Activated CD8-positive, alpha-beta memory T cell treated with anti-CD3 and anti-CD28 coated beads, Interleukin-2, amount 50 U/mL, for 4 hours (primary cell): ENCODE measurements at regions not wholly inside any gene's neighbourhood (a gene's known extent, or its start where the extent isn't known, plus 50 kb on each side); places are given as distances from the start of the nearest gene placed in this dataset.
"Not testable (repeated sequence)": the region's sequence is repeated elsewhere in the genome, so short reads cannot be mapped to it uniquely, and the experiment has no call there.

ENCODE experiments used
- DNase-seq: peaks from one replicate; pipeline ENCODE4 v3.0.0-alpha.2; 2020

DNA sequence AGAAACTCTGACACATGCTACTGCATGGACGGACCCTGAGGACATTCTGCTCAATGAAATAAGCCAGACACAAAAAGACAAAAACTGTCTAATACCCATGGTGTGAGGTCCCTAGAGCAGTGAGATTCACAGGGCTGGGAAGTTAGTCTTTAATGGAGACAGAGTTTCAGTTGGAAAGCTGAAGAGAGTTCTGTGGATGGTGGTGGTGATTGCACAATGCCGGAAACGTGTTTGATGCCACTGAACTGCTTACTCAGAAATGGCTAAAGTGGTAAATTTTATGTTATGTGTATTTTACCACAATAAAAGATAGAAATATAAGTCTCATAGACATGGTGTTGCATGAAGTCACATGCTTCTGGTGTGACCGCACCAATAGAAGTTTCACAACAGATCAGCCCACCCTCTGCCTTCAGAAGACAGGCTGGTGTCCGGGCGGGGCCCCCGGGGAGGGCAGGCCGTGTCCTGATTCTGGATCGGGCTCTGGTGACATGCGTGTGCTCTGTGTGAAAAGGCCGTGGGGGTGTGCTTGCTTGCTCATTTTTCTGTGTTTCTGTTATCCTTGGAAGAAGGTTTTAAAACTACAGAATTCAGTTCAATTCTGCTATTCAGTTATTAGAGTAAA is 108.5 kb upstream of the ZNF469 start:
- DNase-seq: not testable (repeated sequence)

GRCh38 chr16:88274847-88275246 is 107.9 kb upstream of the ZNF469 start:
- DNase-seq: no peak

DNA sequence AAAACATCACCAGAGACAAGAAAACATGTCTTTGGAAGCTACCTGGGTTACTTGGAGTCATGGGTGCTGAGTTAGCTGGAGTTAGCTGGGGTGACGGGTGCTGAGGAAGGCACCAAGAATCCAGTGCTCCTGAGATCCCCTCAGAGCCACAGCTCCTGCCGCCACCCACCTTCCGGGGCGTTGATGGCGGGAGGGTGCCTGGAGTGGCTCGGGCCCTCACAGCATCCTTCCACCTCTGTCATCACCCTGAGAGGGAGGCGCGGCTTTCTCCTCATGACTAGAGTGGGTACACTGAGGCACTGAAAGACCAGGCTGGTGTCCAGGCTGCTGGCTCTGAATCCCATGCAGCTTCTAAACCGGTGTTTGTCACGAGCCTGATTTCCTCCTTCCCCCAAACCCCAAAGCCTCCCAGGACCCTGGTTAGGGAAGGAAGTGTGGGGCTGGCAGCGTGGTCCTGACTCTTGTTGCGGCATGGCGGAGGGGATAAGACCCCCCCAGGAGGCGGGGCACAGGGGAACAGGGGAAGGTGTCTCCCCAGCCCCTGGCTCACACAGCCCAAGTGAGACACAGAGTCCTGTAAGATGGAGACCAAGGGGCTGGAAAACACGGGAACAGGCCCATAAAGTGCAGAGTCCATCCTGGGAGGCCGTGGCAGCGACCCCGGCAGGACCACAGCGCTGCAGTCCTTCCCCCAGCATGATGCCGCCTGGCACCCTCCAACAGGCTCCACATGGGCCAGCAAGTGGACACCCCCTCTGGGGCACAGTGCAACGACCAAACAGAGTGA is 107.2 kb upstream of the ZNF469 start:
- not testable (repeated sequence) for DNase-seq

- not testable (repeated sequence) for DNase-seq
These were observed 106.6 kb upstream of the ZNF469 start for GRCh38 chr16:88276123-88276588.

- DNase-seq: no peak
These were observed 106.2 kb upstream of the ZNF469 start for GRCh38 chr16:88276591-88276990.

GRCh38 chr16:88279998-88280397 is 102.8 kb upstream of the ZNF469 start:
- DNase-seq: no peak

GRCh38 chr16:88281858-88282563 is 100.7 kb upstream of the ZNF469 start:
- no peak for DNase-seq

DNA sequence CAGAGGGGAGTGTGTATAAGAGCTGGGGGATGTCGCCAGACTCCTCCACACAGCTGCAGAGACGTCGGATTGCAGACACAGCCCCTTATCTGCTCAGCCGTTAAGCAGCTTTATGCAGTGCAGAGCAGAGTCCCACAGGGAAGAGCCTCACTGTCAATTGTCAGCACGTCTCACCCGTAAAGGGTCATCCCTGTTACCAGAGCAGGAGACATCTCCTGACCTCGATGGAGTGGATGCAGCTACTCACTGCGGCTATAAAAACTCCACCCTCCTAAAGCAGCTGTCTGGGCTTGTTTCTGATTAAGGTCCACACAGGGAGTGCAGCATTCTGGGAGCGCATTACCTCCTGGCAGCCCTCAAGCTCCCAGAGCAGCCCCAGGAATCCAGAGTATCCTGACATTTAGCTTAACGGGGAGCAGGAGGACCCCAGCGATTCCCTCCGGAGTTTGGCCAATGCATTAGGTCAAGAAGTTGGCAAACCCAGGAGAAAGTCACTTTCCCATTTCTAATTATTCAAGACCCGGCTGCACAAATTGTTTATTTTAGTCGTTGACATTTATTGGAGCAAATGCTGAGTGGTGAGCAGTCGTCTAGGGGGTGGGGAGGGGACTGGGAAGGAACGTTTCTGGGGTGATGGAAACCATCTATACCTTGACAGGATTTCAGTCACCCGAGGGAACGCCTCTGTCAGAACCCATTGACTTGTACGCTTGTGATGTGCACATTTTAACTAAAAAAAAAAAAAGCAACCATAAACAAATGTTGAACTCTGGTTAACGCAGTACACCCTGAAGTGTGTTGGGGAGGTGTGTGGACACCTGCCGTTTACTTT is 100.0 kb upstream of the ZNF469 start:
- DNase-seq: no peak

GRCh38 chr16:88283596-88283995 is 99.2 kb upstream of the ZNF469 start:
- DNase-seq: no peak

DNA sequence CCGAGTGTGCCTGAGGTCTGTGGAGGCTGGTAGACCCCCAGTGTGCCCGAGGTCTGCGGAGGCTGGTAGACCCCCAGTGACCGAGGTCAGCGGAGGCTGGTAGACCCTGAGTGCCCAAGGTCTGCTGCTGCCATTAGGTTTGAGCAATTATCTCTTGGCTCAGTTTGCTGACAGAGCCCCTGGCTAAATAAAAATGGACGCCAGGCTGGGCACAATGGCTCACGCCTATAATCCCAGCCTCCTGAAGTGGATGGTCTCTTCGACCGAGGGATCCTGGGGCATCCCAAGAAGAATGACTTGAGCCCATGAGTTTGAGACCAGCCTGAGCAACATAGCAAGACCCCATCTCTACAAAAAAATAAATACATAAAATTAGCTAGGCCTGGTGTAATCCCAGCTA is 98.7 kb upstream of the ZNF469 start:
- DNase-seq: no peak

DNA sequence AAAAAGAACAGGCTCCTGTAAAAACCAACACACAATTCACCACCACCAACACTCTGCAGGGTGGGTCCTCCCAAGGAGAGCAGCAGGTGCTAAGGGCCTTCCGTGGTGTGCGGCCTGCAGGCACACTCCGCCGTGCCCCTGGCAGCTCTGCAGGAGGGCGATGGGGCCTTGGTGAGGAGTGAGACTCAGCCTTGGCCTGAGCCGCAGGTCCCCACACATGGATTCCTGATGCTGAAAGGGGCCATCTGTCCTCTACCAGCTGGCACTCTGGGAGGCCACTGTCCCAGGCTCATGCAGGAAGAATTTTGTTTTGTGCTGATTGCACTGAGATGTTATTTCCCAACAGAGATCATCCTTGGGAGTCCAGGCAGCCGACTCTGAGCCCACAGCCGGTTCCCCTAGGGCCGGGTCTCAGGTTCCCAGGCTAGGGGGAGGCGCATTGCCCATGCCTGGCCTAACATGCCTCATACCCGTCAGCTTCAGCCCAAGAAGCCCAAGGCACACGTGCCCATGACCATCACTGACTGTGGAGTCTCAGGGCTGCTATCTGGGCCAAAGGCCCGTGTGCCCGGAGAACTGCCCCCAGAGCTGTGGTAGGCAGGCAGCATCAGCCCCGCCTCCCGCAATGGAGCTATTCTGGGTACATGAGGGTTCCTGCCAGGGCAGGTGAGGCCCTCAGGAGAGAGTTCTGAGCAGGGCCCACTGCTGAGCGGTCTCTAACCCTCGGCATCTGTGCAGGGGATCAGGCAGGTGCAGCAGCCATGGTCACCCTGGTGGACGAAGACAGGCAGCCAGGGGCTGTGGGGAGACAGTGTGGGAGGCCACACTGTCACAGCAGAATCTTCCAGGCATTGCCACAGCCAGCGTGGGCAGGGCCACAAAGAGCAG is 97.9 kb upstream of the ZNF469 start:
- DNase-seq: no peak

GRCh38 chr16:88285514-88285822 is 97.3 kb upstream of the ZNF469 start:
- no peak for DNase-seq

DNA sequence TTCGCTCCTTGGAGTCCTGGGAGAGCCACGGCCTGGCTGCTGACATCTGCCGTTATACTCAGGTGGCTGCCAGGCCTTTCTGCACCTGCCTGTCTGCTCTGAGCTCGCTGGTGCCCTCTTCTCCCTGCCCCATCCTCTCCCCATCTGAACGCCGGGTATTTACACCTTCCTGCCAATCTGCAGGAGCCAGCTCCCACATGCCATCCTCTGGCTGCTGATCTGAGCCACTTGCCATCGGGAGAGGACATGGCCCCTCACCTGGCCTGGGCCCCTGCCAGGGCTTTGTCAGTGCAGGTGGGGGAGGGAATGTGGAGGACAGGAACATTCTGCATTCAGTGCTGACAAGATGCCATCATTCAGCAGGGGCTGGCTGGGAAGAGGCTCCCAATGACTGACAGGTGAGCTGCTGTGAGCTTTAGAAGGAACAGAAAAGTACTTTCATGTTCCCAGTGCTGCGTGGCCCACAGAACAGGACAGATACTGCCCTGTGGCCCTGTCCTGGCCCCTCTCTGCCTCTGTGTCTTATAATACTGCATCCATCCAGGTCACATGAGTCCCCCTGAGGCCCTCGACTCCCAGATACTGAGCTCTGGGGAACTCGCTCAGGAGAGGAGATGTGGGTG is 96.3 kb upstream of the ZNF469 start:
- DNase-seq: no peak

DNA sequence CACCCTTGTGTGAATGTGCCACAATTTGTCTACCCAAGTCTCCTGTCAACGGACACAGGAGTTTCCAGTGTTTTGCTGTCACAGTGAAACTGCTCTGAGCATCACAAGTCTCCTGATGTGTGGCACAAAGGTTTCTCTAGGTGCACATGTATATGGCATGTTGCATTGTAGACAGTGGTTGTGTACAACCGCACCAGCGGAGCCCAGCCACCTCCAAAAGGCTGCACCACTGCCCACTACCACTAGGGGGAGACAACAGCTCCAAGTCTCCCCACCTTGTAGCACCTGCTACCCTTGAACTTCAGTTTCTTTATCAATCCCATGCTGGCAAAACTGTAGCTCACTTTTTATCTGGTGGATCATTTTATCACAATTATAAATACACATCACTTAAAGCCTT is 95.5 kb upstream of the ZNF469 start:
- no peak for DNase-seq

DNA sequence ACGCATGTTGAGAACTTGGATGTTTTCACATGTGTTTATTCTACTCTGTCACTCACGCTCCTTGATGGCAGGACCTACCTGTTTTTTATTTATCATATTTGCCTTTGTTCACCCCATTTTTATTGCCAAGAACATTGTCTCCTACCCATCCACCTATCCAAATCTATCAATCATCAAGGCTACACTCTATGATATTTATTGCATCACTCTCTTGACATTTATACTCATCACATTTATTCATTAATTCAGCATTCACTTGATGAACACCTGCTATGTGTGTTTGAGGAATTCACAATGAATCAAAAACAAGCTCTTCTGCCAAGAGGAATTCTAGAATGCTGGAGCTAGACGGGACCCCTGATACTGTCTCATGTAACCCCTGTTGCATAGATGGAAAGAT is 94.5 kb upstream of the ZNF469 start:
- no peak for DNase-seq

DNA sequence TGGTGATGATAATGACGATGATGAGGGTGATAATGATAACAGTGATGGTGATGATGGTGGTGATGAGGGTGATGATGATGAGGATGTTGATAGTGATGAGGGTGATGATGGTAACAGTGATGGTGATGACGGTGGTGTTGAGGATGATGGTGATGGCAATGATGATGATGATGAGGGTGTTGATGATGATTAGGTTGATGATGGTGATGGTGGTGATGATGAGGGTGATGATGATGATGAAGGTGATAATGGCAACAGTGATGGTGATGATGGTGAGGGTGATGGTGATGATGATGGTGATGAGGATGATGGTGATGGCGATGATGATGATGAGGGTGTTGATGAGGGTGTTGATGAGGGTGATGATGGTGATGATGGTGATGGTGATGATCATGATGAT is 93.8 kb upstream of the ZNF469 start:
- no peak for DNase-seq

- no peak for DNase-seq
These were observed 93.2 kb upstream of the ZNF469 start for GRCh38 chr16:88289561-88289960.

- DNase-seq: no peak
These were observed 92.8 kb upstream of the ZNF469 start for GRCh38 chr16:88289968-88290401.

- DNase-seq: no peak
These were observed 91.6 kb upstream of the ZNF469 start for GRCh38 chr16:88290850-88291830.
